T-cell (primary cell): ENCODE measurements at regions not wholly inside any gene's neighbourhood (a gene's known extent, or its start where the extent isn't known, plus 50 kb on each side); places are given as distances from the start of the nearest gene placed in this dataset.
"Not testable (repeated sequence)": the region's sequence is repeated elsewhere in the genome, so short reads cannot be mapped to it uniquely, and the experiment has no call there.

ENCODE experiments used
- ATAC-seq, 4 experiments: fragments of 200-7000 bp in 3 of 4; fragments of 150-1000 bp in 1 of 4; cut with Tn5 transposase; replicated peaks in 1 of 4; 1 replicate in 3 of 4; 2 replicates in 1 of 4; pipeline ENCODE4 v1.10.0; 2021; ENCODE audit warnings: moderate library complexity in 3 of 4, mild to moderate bottlenecking in 2 of 4, moderate number of reproducible peaks in 1 of 4
- CTCF ChIA-PET, 2 donors: fragments of 300-600 bp; sonication (Branson Sonifier 250); formaldehyde crosslinking; loops; one replicate each; lab custom pipeline; 2022; ENCODE audit warnings: antibody characterized with exemption in 2 of 2; lab: Charles Lee
- POLR2A ChIA-PET, 2 donors: fragments of 300-600 bp; sonication (Branson Sonifier 250); formaldehyde crosslinking; loops; one replicate each; lab custom pipeline; 2022; ENCODE audit warnings: antibody characterized with exemption in 2 of 2; lab: Charles Lee
- DNase-seq, 35 experiments: peaks; one replicate each; pipeline versions ENCODE4 v3.0.0 to v3.0.0-alpha.2; 2013 to 2023
- H3K27ac ChIP-seq: one replicate; pipeline ENCODE4 v1.5.1; 2013; ENCODE audit warnings: low read length
- H3K27me3 ChIP-seq, 2 experiments: replicated peaks in 1 of 2; 1 replicate in 1 of 2; 2 replicates in 1 of 2; pipeline versions ENCODE4 v1.6.1 to v1.7.0; 2013; ENCODE audit warnings: low read length in 1 of 2, mixed read lengths in 1 of 2; ENCODE audit not compliant: control insufficient read depth in 2 of 2, insufficient read depth in 2 of 2; ENCODE audit errors: extremely low read depth in 1 of 2
- H3K36me3 ChIP-seq, 2 donors: 1 replicate in 1 of 2; 2 replicates in 1 of 2; pipeline versions ENCODE4 v1.6.1 to v1.7.0; 2013; ENCODE audit warnings: low read length in 1 of 2; ENCODE audit not compliant: control insufficient read depth in 2 of 2, insufficient read depth in 1 of 2; ENCODE audit errors: extremely low read depth in 1 of 2
- H3K4me1 ChIP-seq, 2 experiments: 1 replicate in 1 of 2; 2 replicates in 1 of 2; pipeline versions ENCODE4 v1.6.1 to v1.7.0; 2013; ENCODE audit warnings: low read length in 2 of 2, mixed read lengths in 1 of 2; ENCODE audit not compliant: insufficient read depth in 2 of 2, control insufficient read depth in 1 of 2; ENCODE audit errors: extremely low read depth in 1 of 2
- H3K4me3 ChIP-seq, 2 donors: 1 replicate in 1 of 2; 2 replicates in 1 of 2; pipeline versions ENCODE4 v1.5.1 to v1.7.0; 2013; ENCODE audit warnings: mild to moderate bottlenecking in 2 of 2, low read length in 1 of 2, moderate library complexity in 1 of 2; ENCODE audit not compliant: control insufficient read depth in 1 of 2; ENCODE audit errors: extremely low read depth in 1 of 2
- H3K9me3 ChIP-seq: 2 replicates; pipeline ENCODE4 v1.7.0; 2013
- H3K27ac Mint-ChIP-seq, 2 donors: one replicate each; pipeline ENCODE4 v1.8.0; 2020 to 2021; ENCODE audit warnings: mild to moderate bottlenecking in 2 of 2, mixed read lengths in 2 of 2
- H3K27me3 Mint-ChIP-seq, 2 donors: one replicate each; pipeline ENCODE4 v1.8.0; 2021 to 2022; ENCODE audit warnings: mixed read lengths in 2 of 2
- H3K36me3 Mint-ChIP-seq: one replicate; pipeline ENCODE4 v1.8.0; 2021; ENCODE audit warnings: mixed read lengths
- H3K4me1 Mint-ChIP-seq, 3 donors: one replicate each; pipeline ENCODE4 v1.8.0; 2020 to 2022; ENCODE audit warnings: mixed read lengths in 3 of 3, mild to moderate bottlenecking in 1 of 3
- H3K4me3 Mint-ChIP-seq, 3 donors: one replicate each; pipeline ENCODE4 v1.8.0; 2020 to 2022; ENCODE audit warnings: mild to moderate bottlenecking in 3 of 3, mixed read lengths in 3 of 3, moderate library complexity in 3 of 3
- H3K9me3 Mint-ChIP-seq, 3 donors: one replicate each; pipeline ENCODE4 v1.8.0; 2020 to 2022; ENCODE audit warnings: mixed read lengths in 3 of 3
- WGBS: methylation state at CpG from one replicate; pipeline ENCODE4 v1.1.5; 2013; ENCODE audit warnings: missing lambda C conversion rate; ENCODE audit not compliant: insufficient coverage; 5-methylcytosine and 5-hydroxymethylcytosine counted together

GRCh38 chr20:5484346-5484745 lies 126.5 kb downstream of the GPCPD1 start:
- no peak for DNase-seq
- H3K4me1 Mint-ChIP-seq = peaks cover 4 to 23% (median 10%) of the 10 kb centered on the region in 3 donors
- Histone ChIP-seq H3K4me1 (peaks cover 3 to 12% of the 10 kb centered on the region in 2 experiments), H3K4me3 (no peak overlapping the region), H3K27ac (no peak overlapping the region), H3K27me3 (peaks cover 0 to 30% of the 10 kb centered on the region in 2 experiments), H3K9me3 (no peaks in the 10 kb centered on the region), H3K36me3 (no peaks in the 10 kb centered on the region)
- H3K27ac Mint-ChIP-seq = no peak overlapping the region
- ChIA-PET POLR2A (no interaction called here), CTCF (interaction anchor here in 1 of 2 donors (0.5 kb wide), 1 partner anchor 277 kb away, joined by 4 read pairs; no protein-coding TSS in a partner anchor)
- no peaks in the 10 kb centered on the region for H3K36me3 Mint-ChIP-seq
- H3K27me3 Mint-ChIP-seq = peaks cover 12 to 33% of the 10 kb centered on the region in 2 donors
- no peaks in the 10 kb centered on the region for H3K9me3 Mint-ChIP-seq
- ATAC-seq = no peak
- 67% methylated on average over 5 of the region's 6 CpGs for WGBS
- no peak overlapping the region for H3K4me3 Mint-ChIP-seq

GRCh38 chr20:5482791-5483190 lies 128.0 kb downstream of the GPCPD1 start:
- peaks cover 12 to 27% of the 10 kb centered on the region in 2 donors for H3K27me3 Mint-ChIP-seq
- Histone ChIP-seq H3K27me3 (peaks cover 0 to 30% of the 10 kb centered on the region in 2 experiments), H3K4me3 (no peak overlapping the region), H3K9me3 (no peaks in the 10 kb centered on the region), H3K27ac (no peak overlapping the region), H3K4me1 (peaks cover 3 to 12% of the 10 kb centered on the region in 2 experiments), H3K36me3 (no peaks in the 10 kb centered on the region)
- DNase-seq = no peak
- POLR2A ChIA-PET = no interaction called here
- CTCF ChIA-PET = no interaction called here
- no peak for ATAC-seq
- peaks cover 4 to 23% (median 10%) of the 10 kb centered on the region in 3 donors for H3K4me1 Mint-ChIP-seq
- no peaks in the 10 kb centered on the region for H3K36me3 Mint-ChIP-seq
- H3K9me3 Mint-ChIP-seq = no peaks in the 10 kb centered on the region
- H3K4me3 Mint-ChIP-seq = no peak overlapping the region
- WGBS = 86% methylated on average over 1 of the region's 2 CpGs
- H3K27ac Mint-ChIP-seq = no peak overlapping the region

GRCh38 chr20:5481872-5482271 lies 128.9 kb downstream of the GPCPD1 start:
- POLR2A ChIA-PET = no interaction called here
- CTCF ChIA-PET = no interaction called here

GRCh38 chr20:5480824-5481600 lies 129.8 kb downstream of the GPCPD1 start:
- CTCF ChIA-PET = no interaction called here
- H3K27me3 Mint-ChIP-seq = peaks cover 4 to 12% of the 10 kb centered on the region in 2 donors
- H3K4me3 Mint-ChIP-seq = no peak overlapping the region
- POLR2A ChIA-PET = no interaction called here
- Histone ChIP-seq H3K27me3 (peaks cover 0 to 23% of the 10 kb centered on the region in 2 experiments), H3K27ac (no peak overlapping the region), H3K4me1 (peaks cover 2 to 7% of the 10 kb centered on the region in 2 experiments), H3K4me3 (no peak overlapping the region), H3K9me3 (no peaks in the 10 kb centered on the region), H3K36me3 (no peaks in the 10 kb centered on the region)
- no peak overlapping the region for H3K27ac Mint-ChIP-seq
- ATAC-seq = no peak
- 84% methylated on average over 2 of the region's 6 CpGs for WGBS
- H3K36me3 Mint-ChIP-seq = no peaks in the 10 kb centered on the region
- no peaks in the 10 kb centered on the region for H3K9me3 Mint-ChIP-seq
- peaks cover 0 to 6% (median 1%) of the 10 kb centered on the region in 3 donors for H3K4me1 Mint-ChIP-seq
- DNase-seq = no peak

More at GRCh38 chr20:5481872-5482271, 128.9 kb downstream of the GPCPD1 start:
- ATAC-seq (no peak), DNase-seq (no peak)
- H3K9me3 ChIP-seq = no peaks in the 10 kb centered on the region
- no peaks in the 10 kb centered on the region for H3K9me3 Mint-ChIP-seq
- H3K4me1 Mint-ChIP-seq = peaks cover 4 to 14% (median 10%) of the 10 kb centered on the region in 3 donors
- H3K27ac ChIP-seq = no peak overlapping the region
- H3K4me3 ChIP-seq = no peak overlapping the region
- peaks cover 7 to 18% of the 10 kb centered on the region in 2 donors for H3K27me3 Mint-ChIP-seq
- no peaks in the 10 kb centered on the region for H3K36me3 Mint-ChIP-seq
- peaks cover 0 to 26% of the 10 kb centered on the region in 2 experiments for H3K27me3 ChIP-seq
- no peak overlapping the region for H3K4me3 Mint-ChIP-seq
- H3K4me1 ChIP-seq = peaks cover 3 to 12% of the 10 kb centered on the region in 2 experiments
- H3K27ac Mint-ChIP-seq = no peak overlapping the region
- WGBS = no CpG with 5 or more reads among the region's 4 CpGs
- H3K36me3 ChIP-seq = no peaks in the 10 kb centered on the region

- Histone ChIP-seq H3K4me3 (no peak overlapping the region), H3K9me3 (no peaks in the 10 kb centered on the region), H3K4me1 (no peaks in the 10 kb centered on the region), H3K27ac (no peak overlapping the region), H3K36me3 (no peaks in the 10 kb centered on the region), H3K27me3 (peaks cover 0 to 17% of the 10 kb centered on the region in 2 experiments)
- no peaks in the 10 kb centered on the region for H3K9me3 Mint-ChIP-seq
- DNase-seq = no peak
- WGBS = 78% methylated on average over 1 of the region's 9 CpGs
- H3K36me3 Mint-ChIP-seq = no peaks in the 10 kb centered on the region
- no peak overlapping the region for H3K4me3 Mint-ChIP-seq
- H3K27me3 Mint-ChIP-seq = peaks cover 0 to 8% of the 10 kb centered on the region in 2 donors
- ChIA-PET CTCF (no interaction called here), POLR2A (no interaction called here)
- no peak overlapping the region for H3K27ac Mint-ChIP-seq
- no peaks in the 10 kb centered on the region for H3K4me1 Mint-ChIP-seq
- no peak for ATAC-seq
Observed at GRCh38 chr20:5474646-5475550, 135.9 kb downstream of the GPCPD1 start.

GRCh38 chr20:5471866-5472265 lies 138.9 kb downstream of the GPCPD1 start:
- H3K9me3 Mint-ChIP-seq, CTCF ChIA-PET, H3K9me3 ChIP-seq, H3K27ac Mint-ChIP-seq, DNase-seq, H3K4me3 ChIP-seq, H3K4me3 Mint-ChIP-seq, H3K4me1 ChIP-seq, H3K4me1 Mint-ChIP-seq, H3K36me3 Mint-ChIP-seq, H3K36me3 ChIP-seq, ATAC-seq, POLR2A ChIA-PET, H3K27ac ChIP-seq: not testable (repeated sequence)
- no CpG with 5 or more reads among the region's 10 CpGs for WGBS
- H3K27me3 Mint-ChIP-seq = peaks cover 7 to 21% of the 10 kb centered on the region in 2 donors
- H3K27me3 ChIP-seq = peaks cover 0 to 25% of the 10 kb centered on the region in 2 experiments
